Osteoblast (primary cell): ENCODE measurements at regions not wholly inside any gene's neighbourhood (a gene's known extent, or its start where the extent isn't known, plus 50 kb on each side); places are given as distances from the start of the nearest gene placed in this dataset.
"Not testable (repeated sequence)": the region's sequence is repeated elsewhere in the genome, so short reads cannot be mapped to it uniquely, and the experiment has no call there.

Experiments
- DNase-seq: peaks from one replicate; pipeline ENCODE4 v3.0.0; 2011; ENCODE audit warnings: low spot score, mixed read lengths; ENCODE audit not compliant: insufficient read length; ENCODE audit errors: missing footprints
- H2AFZ ChIP-seq: 2 replicates; pipeline ENCODE4 v1.6.0; 2011; ENCODE audit warnings: mild to moderate bottlenecking, low read length
- H3K27ac ChIP-seq: 2 replicates; pipeline ENCODE4 v1.5.1; 2011; ENCODE audit warnings: mild to moderate bottlenecking, low read depth, low read length, moderate library complexity
- H3K27me3 ChIP-seq: 2 replicates; pipeline ENCODE4 v1.6.0; 2012; ENCODE audit warnings: mild to moderate bottlenecking, control low read depth, inconsistent platforms, low read length, moderate library complexity; ENCODE audit not compliant: insufficient read depth
- H3K36me3 ChIP-seq: 2 replicates; pipeline ENCODE4 v1.5.1; 2011; ENCODE audit warnings: mild to moderate bottlenecking, low read length, control low read depth, moderate library complexity; ENCODE audit not compliant: insufficient read depth
- H3K4me1 ChIP-seq: 2 replicates; pipeline ENCODE4 v1.5.1; 2011; ENCODE audit warnings: mild to moderate bottlenecking, low read length, control low read depth, moderate library complexity; ENCODE audit not compliant: insufficient read depth
- H3K4me2 ChIP-seq: 2 replicates; pipeline ENCODE4 v1.6.0; 2011; ENCODE audit warnings: mild to moderate bottlenecking, low read length; ENCODE audit not compliant: insufficient read depth
- H3K4me3 ChIP-seq: fragments of 200-600 bp; sonication (generic); 3 replicates; pipeline ENCODE4 v1.5.1; 2012; ENCODE audit warnings: mild to moderate bottlenecking, low read length, inconsistent platforms; ENCODE audit not compliant: insufficient read depth
- H3K79me2 ChIP-seq: 2 replicates; pipeline ENCODE4 v1.6.0; 2012; ENCODE audit warnings: mild to moderate bottlenecking, low read length, control low read depth, inconsistent platforms; ENCODE audit not compliant: insufficient read depth
- H3K9me3 ChIP-seq: 2 replicates; pipeline ENCODE4 v1.5.1; 2011; ENCODE audit warnings: low read depth, low read length, control low read depth
- H4K20me1 ChIP-seq: 2 replicates; pipeline ENCODE4 v1.6.0; 2012; ENCODE audit warnings: mild to moderate bottlenecking, low read length, control low read depth; ENCODE audit not compliant: insufficient read depth
- TF ChIP-seq, protein P1 (sequence below): IDR thresholded peaks from 2 replicates; pipeline ENCODE4 v1.5.1; 2011; ENCODE audit warnings: mild to moderate bottlenecking, low read depth, low read length, moderate library complexity; ENCODE audit errors: extremely low read depth

DNA sequence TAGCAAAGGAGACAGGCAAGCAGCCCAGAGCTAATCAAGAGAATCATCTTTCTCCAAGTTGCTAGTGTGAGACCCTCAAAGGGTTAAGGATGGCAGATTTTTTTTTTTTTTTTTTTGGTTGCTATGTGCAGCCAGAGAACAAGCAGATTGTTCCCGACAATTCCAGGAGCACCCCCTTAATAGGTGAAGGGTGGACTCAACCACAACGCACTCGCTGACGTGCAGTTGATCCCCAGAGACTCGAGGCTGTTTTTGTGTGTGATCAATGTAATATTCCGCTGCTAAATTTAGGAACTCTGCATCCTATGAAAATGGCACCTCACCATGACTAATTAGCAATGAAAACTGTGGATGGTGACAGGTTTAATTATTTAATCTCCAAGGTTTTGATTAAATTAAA is 789.0 kb downstream of the KCNA4 start:
- TF ChIP-seq, protein P1, sequence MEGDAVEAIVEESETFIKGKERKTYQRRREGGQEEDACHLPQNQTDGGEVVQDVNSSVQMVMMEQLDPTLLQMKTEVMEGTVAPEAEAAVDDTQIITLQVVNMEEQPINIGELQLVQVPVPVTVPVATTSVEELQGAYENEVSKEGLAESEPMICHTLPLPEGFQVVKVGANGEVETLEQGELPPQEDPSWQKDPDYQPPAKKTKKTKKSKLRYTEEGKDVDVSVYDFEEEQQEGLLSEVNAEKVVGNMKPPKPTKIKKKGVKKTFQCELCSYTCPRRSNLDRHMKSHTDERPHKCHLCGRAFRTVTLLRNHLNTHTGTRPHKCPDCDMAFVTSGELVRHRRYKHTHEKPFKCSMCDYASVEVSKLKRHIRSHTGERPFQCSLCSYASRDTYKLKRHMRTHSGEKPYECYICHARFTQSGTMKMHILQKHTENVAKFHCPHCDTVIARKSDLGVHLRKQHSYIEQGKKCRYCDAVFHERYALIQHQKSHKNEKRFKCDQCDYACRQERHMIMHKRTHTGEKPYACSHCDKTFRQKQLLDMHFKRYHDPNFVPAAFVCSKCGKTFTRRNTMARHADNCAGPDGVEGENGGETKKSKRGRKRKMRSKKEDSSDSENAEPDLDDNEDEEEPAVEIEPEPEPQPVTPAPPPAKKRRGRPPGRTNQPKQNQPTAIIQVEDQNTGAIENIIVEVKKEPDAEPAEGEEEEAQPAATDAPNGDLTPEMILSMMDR = no peak
- Histone ChIP-seq H4K20me1 (no peaks in the 10 kb centered on the region), H3K4me3 (no peak overlapping the region), H3K9me3 (no peaks in the 10 kb centered on the region), H3K4me2 (peak overlapping the region; percentile 44), H3K27ac (no peak overlapping the region), H3K27me3 (no peaks in the 10 kb centered on the region), H3K4me1 (peaks cover 4% of the 10 kb centered on the region), H3K79me2 (no peaks in the 10 kb centered on the region), H3K36me3 (no peaks in the 10 kb centered on the region), H2AFZ (no peak overlapping the region)
- no peak for DNase-seq

DNA sequence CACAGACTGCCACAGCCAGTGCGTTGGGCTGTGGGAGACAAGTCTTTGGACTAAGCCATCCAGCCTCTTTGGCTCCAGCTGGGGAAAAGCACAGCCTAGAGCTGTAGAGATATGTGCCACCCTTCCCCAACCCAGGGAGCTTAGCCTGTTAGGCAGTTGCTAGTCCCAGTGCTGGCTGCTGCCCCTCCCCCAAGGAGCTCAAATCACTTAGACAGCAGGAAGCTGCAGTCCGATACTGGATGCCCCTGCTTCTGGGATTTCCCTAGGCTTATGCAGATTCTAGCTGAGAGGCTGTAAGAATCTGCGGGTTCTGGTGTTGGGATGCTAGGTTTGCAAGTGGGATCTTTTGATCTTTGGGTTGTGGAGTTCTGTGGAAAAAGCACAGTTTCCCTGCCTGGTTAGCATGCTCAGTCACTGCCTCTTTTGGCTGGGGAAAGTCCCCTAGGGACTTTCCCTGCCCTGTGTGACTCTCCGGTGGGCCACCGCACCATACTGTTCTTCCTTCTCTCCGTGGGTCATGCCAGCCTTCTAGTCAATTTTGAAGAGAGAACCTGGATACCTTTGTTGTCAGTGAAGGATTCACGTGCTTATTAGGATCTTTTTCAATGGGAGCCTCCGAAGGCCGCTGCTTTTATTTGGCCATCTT is 792.0 kb downstream of the KCNA4 start:
- Histone ChIP-seq H3K27ac (no peak overlapping the region), H3K79me2 (no peaks in the 10 kb centered on the region), H3K36me3 (no peaks in the 10 kb centered on the region), H2AFZ (no peak overlapping the region), H3K4me3 (no peak overlapping the region), H3K27me3 (no peaks in the 10 kb centered on the region), H4K20me1 (no peaks in the 10 kb centered on the region), H3K9me3 (no peaks in the 10 kb centered on the region), H3K4me2 (no peak overlapping the region), H3K4me1 (peaks cover 4% of the 10 kb centered on the region)
- TF ChIP-seq, protein P1 = no peak
- no peak for DNase-seq

DNA sequence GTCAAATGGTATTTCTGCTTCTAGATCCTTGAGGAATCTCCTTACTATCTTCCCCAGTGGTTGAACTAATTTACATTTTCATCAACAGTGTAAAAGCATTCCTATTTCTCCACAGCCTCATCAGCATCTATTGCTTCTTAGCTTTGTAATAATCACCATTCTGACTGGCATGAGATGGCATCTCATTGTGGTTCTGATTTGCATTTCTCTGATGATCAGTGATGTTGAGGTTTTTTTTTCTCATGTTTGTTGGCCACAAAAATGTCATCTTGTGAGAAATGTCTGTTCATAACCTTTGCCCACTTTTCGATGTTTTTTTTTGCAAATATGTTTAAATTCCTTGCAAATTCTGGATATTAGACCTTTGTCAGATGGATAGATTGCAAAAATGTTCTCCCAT is 797.3 kb downstream of the KCNA4 start:
- not testable (repeated sequence) for H3K27me3 ChIP-seq, H2AFZ ChIP-seq, H3K27ac ChIP-seq, DNase-seq, H3K9me3 ChIP-seq, H3K79me2 ChIP-seq, H3K4me1 ChIP-seq, H3K4me3 ChIP-seq, H3K36me3 ChIP-seq, H3K4me2 ChIP-seq, H4K20me1 ChIP-seq

DNA sequence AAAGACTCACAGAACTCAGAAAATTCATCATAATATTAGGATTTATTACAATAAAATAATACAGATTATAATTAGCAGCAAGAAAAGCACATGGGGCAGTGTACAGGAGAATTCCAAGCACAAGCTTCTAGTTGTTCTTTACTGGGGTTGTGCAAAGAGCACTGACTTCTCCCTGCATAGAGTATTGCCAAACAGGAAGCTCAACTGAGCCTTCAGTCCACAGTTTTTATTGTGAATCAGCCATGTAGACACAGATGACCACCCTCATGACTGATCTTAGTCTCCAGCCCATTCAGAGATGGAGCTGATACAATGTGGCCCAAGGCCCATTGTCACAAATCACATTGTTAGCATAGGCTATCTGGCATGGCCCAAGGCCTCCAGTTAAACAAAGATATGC is 798.9 kb downstream of the KCNA4 start:
- Histone ChIP-seq H2AFZ (no peak overlapping the region), H3K4me2 (no peak overlapping the region), H4K20me1 (no peaks in the 10 kb centered on the region), H3K27ac (no peak overlapping the region), H3K4me3 (no peak overlapping the region), H3K36me3 (no peaks in the 10 kb centered on the region), H3K79me2 (no peaks in the 10 kb centered on the region), H3K4me1 (no peaks in the 10 kb centered on the region), H3K27me3 (no peaks in the 10 kb centered on the region), H3K9me3 (no peaks in the 10 kb centered on the region)
- TF ChIP-seq, protein P1 = no peak
- no peak for DNase-seq
